ENCODE measurements at regions not wholly inside any gene's neighbourhood (a gene's known extent, or its start where the extent isn't known, plus 50 kb on each side); places are given as distances from the start of the nearest gene placed in this dataset.
"Not testable (repeated sequence)": the region's sequence is repeated elsewhere in the genome, so short reads cannot be mapped to it uniquely, and the experiment has no call there.

- no peak overlapping the region for H3K4me3 ChIP-seq (ENCODE audit: low read depth, low read length)
- TF ChIP-seq CTCF (IDR thresholded peaks at IDR 0.05; ENCODE audit: insufficient read depth, low read depth, low read length, missing control alignments): no peak
- no peak for DNase-seq (ENCODE audit: low read depth)
These were observed 72.7 kb upstream of the IL33 start for GRCh38 chr9:6142799-6143454.

DNA sequence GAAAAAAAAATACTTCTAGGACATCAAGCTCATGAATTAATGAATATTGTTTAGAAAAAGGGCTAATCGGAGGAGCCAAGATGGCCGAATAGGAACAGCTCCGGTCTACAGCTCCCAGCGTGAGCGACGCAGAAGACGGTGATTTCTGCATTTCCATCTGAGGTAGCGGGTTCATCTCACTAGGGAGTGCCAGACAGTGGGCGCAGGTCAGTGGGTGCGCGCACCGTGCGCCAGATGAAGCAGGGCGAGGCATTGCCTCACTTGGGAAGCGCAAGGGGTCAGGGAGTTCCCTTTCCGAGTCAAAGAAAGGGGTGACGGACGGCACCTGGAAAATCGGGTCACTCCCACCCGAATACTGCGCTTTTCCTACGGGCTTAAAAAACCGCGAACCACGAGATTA is 79.8 kb upstream of the IL33 start:
- not testable (repeated sequence) for H3K4me3 ChIP-seq (ENCODE audit: low read depth, low read length); DNase-seq (ENCODE audit: low read depth)

DNA sequence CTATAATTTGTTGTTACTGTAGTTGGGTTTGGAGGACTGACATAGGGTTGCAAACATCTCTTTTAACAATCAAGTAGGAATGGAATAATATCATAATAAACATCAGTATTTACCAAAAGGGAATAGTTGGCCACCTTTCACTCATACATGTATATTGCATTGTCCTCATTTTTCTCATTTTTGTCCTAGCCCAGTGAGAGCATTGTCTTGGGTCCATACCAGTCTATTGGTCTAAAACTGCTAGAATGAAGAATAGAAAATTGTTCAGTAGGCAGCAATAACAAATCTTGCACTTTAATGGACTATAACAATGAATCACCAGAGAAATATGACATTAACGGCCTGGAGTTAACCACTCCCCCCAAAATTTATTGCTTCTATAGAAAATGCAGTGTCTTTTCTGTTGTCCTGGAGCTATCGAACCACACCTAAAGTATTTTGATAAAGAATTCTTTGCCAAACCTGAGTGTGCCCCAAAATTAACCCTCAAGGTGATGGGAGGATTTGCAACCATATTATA is 80.9 kb upstream of the IL33 start:
- DNase-seq (ENCODE audit: low read depth): no peak
- no peak overlapping the region for H3K4me3 ChIP-seq (ENCODE audit: low read depth, low read length)
- TF ChIP-seq CTCF (IDR thresholded peaks at IDR 0.05; ENCODE audit: insufficient read depth, low read depth, low read length, missing control alignments): no peak

GRCh38 chr9:6133346-6134063 is 82.1 kb upstream of the IL33 start:
- no peak for TF ChIP-seq CTCF (IDR thresholded peaks at IDR 0.05; ENCODE audit: insufficient read depth, low read depth, low read length, missing control alignments)
- peak; percentile 83 for DNase-seq (ENCODE audit: low read depth)
- no peak overlapping the region for H3K4me3 ChIP-seq (ENCODE audit: low read depth, low read length)

- peak; percentile 29 for DNase-seq (ENCODE audit: low read depth)
- TF ChIP-seq CTCF (IDR thresholded peaks at IDR 0.05; ENCODE audit: insufficient read depth, low read depth, low read length, missing control alignments): no peak
- H3K4me3 ChIP-seq (ENCODE audit: low read depth, low read length): no peak overlapping the region
These were observed 83.0 kb upstream of the IL33 start for GRCh38 chr9:6132650-6133049.

GRCh38 chr9:6128030-6128429 is 87.6 kb upstream of the IL33 start:
- H3K4me3 ChIP-seq (ENCODE audit: low read depth, low read length): no peak overlapping the region
- TF ChIP-seq CTCF (IDR thresholded peaks at IDR 0.05; ENCODE audit: insufficient read depth, low read depth, low read length, missing control alignments): no peak
- no peak for DNase-seq (ENCODE audit: low read depth)

DNA sequence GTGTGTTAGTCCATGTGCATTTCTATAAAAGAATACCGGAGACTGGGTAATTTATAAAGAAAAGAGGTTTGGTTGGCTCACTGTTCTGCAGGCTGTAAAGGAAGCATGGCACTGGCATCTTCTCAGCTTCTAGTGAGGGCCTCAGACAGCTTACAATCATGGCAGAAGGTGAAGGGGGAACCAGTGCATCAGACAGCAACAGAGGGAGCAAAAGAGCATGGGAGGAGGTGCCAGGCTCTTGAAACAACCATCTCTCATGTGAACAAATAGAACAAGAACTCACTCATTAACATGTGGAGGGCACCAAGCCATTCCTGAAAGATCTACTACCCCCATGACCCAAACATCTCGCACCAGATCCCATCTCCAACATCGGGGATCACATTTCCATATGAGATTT is 89.2 kb upstream of the IL33 start:
- H3K4me3 ChIP-seq (ENCODE audit: low read depth, low read length): no peak overlapping the region
- DNase-seq (ENCODE audit: low read depth): no peak
- no peak for TF ChIP-seq CTCF (IDR thresholded peaks at IDR 0.05; ENCODE audit: insufficient read depth, low read depth, low read length, missing control alignments)

Measured in GM12865 (cell line).